K562 (cell line): ENCODE measurements at regions not wholly inside any gene's neighbourhood (a gene's known extent, or its start where the extent isn't known, plus 50 kb on each side); places are given as distances from the start of the nearest gene placed in this dataset.

ENCODE experiments used
- CHD4 ChIP-seq: fragments of 200-600 bp; sonication (generic); IDR thresholded peaks from 3 replicates; pipeline ENCODE4 v1.6.1; 2012; ENCODE audit warnings: low read depth, mild to moderate bottlenecking, mixed read lengths, low read length, inconsistent platforms; ENCODE audit not compliant: insufficient read depth, insufficient replicate concordance, poor library complexity, severe bottlenecking
- EZH2 ChIP-seq: IDR thresholded peaks from 2 replicates; pipeline ENCODE4 v1.6.1; 2012; ENCODE audit warnings: low read depth, mild to moderate bottlenecking, inconsistent platforms, low read length, borderline replicate concordance
- IRF2 ChIP-seq: sonication (generic); formaldehyde crosslinking; IDR thresholded peaks from 2 replicates; pipeline ENCODE4 v1.8.1; 2022; ENCODE audit warnings: mild to moderate bottlenecking, missing genetic modification reagents
- MAFK ChIP-seq: IDR thresholded peaks from 2 replicates; pipeline ENCODE4 v1.6.1; 2011; ENCODE audit warnings: low read length, improper control_type of control experiment
- POLR2A ChIP-seq: fragments of 450-650 bp; conservative IDR thresholded peaks from 2 replicates; pipeline ENCODE4 v1.6.1; 2016
- ZNF140 ChIP-seq: fragments of 250-450 bp; sonication (Bioruptor Pico); IDR thresholded peaks from 2 replicates; pipeline ENCODE4 v1.8.0; 2021; ENCODE audit warnings: moderate library complexity, mild to moderate bottlenecking, inconsistent platforms
- TF ChIP-seq, protein P1 (sequence below), 3 experiments: IDR thresholded peaks in 2 of 3; conservative IDR thresholded peaks in 1 of 3; 2 replicates each; pipeline ENCODE4 v1.5.1; 2011 to 2012; ENCODE audit warnings: low read length in 3 of 3, mild to moderate bottlenecking in 3 of 3, control low read depth in 2 of 3, improper control_type of control experiment in 1 of 3, inconsistent platforms in 1 of 3, low read depth in 1 of 3, mixed read lengths in 1 of 3, moderate library complexity in 1 of 3; ENCODE audit not compliant: insufficient read depth in 2 of 3
- TF ChIP-seq, protein P2 (sequence below): sonication (generic); formaldehyde crosslinking; IDR thresholded peaks from 2 replicates; pipeline ENCODE4 v1.8.1; 2023; ENCODE audit warnings: mild to moderate bottlenecking, missing genetic modification reagents

DNA sequence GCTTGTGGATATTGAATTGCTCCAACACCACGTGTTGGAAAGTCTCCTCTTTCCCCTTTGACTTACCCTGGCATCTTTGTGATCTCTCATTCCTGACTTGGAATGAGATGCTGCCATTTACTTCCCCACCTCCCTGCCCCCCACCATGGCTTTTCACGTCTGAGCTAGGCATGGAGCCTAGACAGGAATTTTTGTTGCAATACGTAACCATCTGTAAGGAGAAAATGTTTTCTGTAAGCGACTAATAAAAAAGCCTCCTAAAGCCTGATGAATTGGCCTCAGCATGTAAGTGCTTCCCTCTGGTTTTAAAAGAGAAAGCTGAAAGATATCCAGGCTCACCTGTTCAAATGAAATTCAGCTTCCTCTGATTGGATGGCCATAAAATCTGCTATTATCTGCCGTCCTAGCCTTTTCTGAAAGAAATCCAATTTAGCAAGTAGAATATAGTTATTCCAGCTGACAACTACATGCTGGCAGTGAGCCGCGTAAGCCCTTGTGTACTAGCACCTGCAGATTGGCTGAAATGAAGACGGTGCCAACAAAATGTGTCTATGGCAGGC is 200.1 kb downstream of the NSG2 start:
- TF ChIP-seq EZH2 = no peak
- no peak for TF ChIP-seq IRF2 (CRISPR knock-in tag)
- TF ChIP-seq, protein P1, sequence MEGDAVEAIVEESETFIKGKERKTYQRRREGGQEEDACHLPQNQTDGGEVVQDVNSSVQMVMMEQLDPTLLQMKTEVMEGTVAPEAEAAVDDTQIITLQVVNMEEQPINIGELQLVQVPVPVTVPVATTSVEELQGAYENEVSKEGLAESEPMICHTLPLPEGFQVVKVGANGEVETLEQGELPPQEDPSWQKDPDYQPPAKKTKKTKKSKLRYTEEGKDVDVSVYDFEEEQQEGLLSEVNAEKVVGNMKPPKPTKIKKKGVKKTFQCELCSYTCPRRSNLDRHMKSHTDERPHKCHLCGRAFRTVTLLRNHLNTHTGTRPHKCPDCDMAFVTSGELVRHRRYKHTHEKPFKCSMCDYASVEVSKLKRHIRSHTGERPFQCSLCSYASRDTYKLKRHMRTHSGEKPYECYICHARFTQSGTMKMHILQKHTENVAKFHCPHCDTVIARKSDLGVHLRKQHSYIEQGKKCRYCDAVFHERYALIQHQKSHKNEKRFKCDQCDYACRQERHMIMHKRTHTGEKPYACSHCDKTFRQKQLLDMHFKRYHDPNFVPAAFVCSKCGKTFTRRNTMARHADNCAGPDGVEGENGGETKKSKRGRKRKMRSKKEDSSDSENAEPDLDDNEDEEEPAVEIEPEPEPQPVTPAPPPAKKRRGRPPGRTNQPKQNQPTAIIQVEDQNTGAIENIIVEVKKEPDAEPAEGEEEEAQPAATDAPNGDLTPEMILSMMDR (IDR thresholded peaks at IDR 0.05 in 2 of 3, conservative IDR thresholded peaks at IDR 0.05 in 1 of 3; ENCODE audit: insufficient read depth in 2 of 3, low read depth in 1 of 3, low read length in 3 of 3) = no peak
- TF ChIP-seq ZNF140 (CRISPR knock-in tag) = no peak
- no peak for TF ChIP-seq POLR2A
- TF ChIP-seq, protein P2, sequence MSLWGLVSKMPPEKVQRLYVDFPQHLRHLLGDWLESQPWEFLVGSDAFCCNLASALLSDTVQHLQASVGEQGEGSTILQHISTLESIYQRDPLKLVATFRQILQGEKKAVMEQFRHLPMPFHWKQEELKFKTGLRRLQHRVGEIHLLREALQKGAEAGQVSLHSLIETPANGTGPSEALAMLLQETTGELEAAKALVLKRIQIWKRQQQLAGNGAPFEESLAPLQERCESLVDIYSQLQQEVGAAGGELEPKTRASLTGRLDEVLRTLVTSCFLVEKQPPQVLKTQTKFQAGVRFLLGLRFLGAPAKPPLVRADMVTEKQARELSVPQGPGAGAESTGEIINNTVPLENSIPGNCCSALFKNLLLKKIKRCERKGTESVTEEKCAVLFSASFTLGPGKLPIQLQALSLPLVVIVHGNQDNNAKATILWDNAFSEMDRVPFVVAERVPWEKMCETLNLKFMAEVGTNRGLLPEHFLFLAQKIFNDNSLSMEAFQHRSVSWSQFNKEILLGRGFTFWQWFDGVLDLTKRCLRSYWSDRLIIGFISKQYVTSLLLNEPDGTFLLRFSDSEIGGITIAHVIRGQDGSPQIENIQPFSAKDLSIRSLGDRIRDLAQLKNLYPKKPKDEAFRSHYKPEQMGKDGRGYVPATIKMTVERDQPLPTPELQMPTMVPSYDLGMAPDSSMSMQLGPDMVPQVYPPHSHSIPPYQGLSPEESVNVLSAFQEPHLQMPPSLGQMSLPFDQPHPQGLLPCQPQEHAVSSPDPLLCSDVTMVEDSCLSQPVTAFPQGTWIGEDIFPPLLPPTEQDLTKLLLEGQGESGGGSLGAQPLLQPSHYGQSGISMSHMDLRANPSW (CRISPR knock-in tag) = no peak
- TF ChIP-seq MAFK = no peak
- no peak for TF ChIP-seq CHD4
